Fibroblast of pulmonary artery (primary cell): ENCODE measurements at regions not wholly inside any gene's neighbourhood (a gene's known extent, or its start where the extent isn't known, plus 50 kb on each side); places are given as distances from the start of the nearest gene placed in this dataset.

Source experiments
- DNase-seq: peaks from one replicate; pipeline ENCODE4 v3.0.0-alpha.2; 2010; ENCODE audit warnings: low read depth
- H3K4me3 ChIP-seq: replicated peaks from 2 replicates; pipeline ENCODE4 v1.5.1; 2011; ENCODE audit warnings: low read depth, mild to moderate bottlenecking, control low read depth, low read length, moderate library complexity
- CTCF ChIP-seq: IDR thresholded peaks from 2 replicates; pipeline ENCODE4 v1.5.1; 2011; ENCODE audit warnings: mild to moderate bottlenecking, control low read depth, low read length, inconsistent platforms; ENCODE audit errors: missing control alignments

- DNase-seq, result peak; percentile 60
- H3K4me3 ChIP-seq, result no peak overlapping the region
- TF ChIP-seq CTCF, result no peak
Observed at GRCh38 chr14:28603606-28604005, 163.0 kb upstream of the FOXG1 start.

GRCh38 chr14:28607661-28608060, 158.9 kb upstream of the FOXG1 start:
- DNase-seq, result no peak
- H3K4me3 ChIP-seq, result no peak overlapping the region
- no peak for TF ChIP-seq CTCF

GRCh38 chr14:28608443-28608842, 158.1 kb upstream of the FOXG1 start:
- TF ChIP-seq CTCF, result no peak
- no peak overlapping the region for H3K4me3 ChIP-seq
- peak; percentile 71 for DNase-seq

- peak; percentile 87 for DNase-seq
- TF ChIP-seq CTCF, result peak; percentile 98
- H3K4me3 ChIP-seq, result no peak overlapping the region
Observed at GRCh38 chr14:28608851-28609828, 157.4 kb upstream of the FOXG1 start.

GRCh38 chr14:28612414-28612813, 154.2 kb upstream of the FOXG1 start:
- TF ChIP-seq CTCF, result no peak
- H3K4me3 ChIP-seq, result no peak overlapping the region
- DNase-seq, result no peak

GRCh38 chr14:28613532-28613931, 153.1 kb upstream of the FOXG1 start:
- H3K4me3 ChIP-seq, result no peak overlapping the region
- TF ChIP-seq CTCF, result no peak
- DNase-seq, result no peak
